ENCODE measurements at regions not wholly inside any gene's neighbourhood (a gene's known extent, or its start where the extent isn't known, plus 50 kb on each side); places are given as distances from the start of the nearest gene placed in this dataset.

DNA sequence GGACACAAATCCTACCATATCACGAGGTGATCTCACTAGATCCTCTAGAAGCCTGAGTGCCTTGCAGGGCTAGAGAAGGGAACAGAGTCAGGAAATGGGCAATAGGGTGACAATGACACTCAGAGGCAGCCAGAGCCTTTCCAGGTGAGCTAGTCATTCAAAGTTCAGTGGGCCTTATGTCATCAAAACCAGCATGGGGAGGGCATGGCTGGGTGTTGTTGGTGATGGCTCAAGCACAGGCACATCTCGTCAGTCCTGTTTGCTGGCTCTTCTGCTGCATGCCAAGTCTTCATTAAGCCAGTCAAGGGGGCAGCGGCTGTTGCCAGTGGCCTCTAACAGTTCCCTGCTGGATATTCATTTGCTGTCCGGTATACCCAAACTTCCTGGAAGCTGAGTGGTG, 99.6 kb upstream of the USP24 start:
- no peaks in the 10 kb centered on the region for H3K9me3 ChIP-seq
- H3K4me3 ChIP-seq: no peak overlapping the region
- intact Hi-C loops (cut with DNase I): no loop called here
- no peak for DNase-seq
- no peaks in the 10 kb centered on the region for H3K27me3 ChIP-seq
- TF ChIP-seq, protein P1, sequence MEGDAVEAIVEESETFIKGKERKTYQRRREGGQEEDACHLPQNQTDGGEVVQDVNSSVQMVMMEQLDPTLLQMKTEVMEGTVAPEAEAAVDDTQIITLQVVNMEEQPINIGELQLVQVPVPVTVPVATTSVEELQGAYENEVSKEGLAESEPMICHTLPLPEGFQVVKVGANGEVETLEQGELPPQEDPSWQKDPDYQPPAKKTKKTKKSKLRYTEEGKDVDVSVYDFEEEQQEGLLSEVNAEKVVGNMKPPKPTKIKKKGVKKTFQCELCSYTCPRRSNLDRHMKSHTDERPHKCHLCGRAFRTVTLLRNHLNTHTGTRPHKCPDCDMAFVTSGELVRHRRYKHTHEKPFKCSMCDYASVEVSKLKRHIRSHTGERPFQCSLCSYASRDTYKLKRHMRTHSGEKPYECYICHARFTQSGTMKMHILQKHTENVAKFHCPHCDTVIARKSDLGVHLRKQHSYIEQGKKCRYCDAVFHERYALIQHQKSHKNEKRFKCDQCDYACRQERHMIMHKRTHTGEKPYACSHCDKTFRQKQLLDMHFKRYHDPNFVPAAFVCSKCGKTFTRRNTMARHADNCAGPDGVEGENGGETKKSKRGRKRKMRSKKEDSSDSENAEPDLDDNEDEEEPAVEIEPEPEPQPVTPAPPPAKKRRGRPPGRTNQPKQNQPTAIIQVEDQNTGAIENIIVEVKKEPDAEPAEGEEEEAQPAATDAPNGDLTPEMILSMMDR (IDR thresholded peaks at IDR 0.05): no peak
- no peak for TF ChIP-seq EP300 (IDR thresholded peaks at IDR 0.05)
- no peak for TF ChIP-seq POLR2A (IDR thresholded peaks at IDR 0.05)
- WGBS, 3 donors: 82 to 97% (median 97%) methylated on average over 4 of the region's 4 CpGs
- no peaks in the 10 kb centered on the region for H3K36me3 ChIP-seq
- no peaks in the 10 kb centered on the region for H3K4me1 ChIP-seq (ENCODE audit: insufficient read depth)
- no peak overlapping the region for H3K27ac ChIP-seq

DNA sequence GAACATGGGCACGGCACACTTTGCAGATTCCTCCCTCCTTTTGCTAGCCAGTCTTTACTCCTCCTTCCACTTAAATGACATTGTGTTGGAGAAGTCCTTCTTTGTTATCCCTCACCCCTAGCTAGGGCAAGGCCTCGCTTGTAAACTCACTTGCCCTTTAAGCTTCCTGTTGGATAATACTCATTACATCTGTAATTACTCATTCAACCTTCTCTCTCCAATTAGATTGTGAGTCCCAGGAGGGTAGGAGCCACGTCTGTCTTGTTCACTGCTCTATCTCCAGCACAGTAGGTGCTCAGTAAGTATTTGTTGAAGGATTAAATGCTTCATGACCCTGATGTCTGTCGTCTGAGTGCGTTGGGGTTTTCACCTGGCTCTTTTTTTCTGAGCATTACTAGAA, 98.7 kb upstream of the USP24 start:
- TF ChIP-seq, protein P1 (IDR thresholded peaks at IDR 0.05): no peak
- no peak for TF ChIP-seq EP300 (IDR thresholded peaks at IDR 0.05)
- no peak for TF ChIP-seq POLR2A (IDR thresholded peaks at IDR 0.05)
- intact Hi-C loops (cut with DNase I): no loop called here
- Histone ChIP-seq H3K36me3 (no peaks in the 10 kb centered on the region), H3K4me1 (ENCODE audit: insufficient read depth) (no peaks in the 10 kb centered on the region), H3K4me3 (no peak overlapping the region), H3K27ac (no peak overlapping the region), H3K27me3 (no peaks in the 10 kb centered on the region), H3K9me3 (no peaks in the 10 kb centered on the region)
- 74 to 76% (median 75%) methylated on average over 5 of the region's 5 CpGs for WGBS, 3 donors
- DNase-seq: no peak

DNA sequence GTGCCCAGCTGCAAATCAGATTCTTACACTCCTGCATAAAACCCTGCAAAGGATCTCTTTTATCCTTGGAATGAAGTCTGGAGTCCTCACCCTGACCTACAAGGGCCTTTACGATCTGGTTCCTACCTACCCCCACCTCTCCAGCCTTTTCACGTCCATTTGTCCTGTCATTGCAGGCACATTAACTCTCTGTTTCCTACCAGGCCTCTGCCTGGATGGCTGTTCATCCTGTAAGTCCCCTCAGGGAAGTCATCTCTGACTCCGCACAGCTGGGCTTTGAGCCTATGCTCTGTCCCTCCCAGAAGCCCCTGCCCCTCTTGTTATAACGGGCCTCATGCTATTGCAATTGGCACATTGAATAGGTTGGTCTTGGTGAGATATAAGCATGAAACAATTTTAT, 96.8 kb upstream of the USP24 start:
- Histone ChIP-seq H3K27ac (no peak overlapping the region), H3K4me1 (ENCODE audit: insufficient read depth) (no peaks in the 10 kb centered on the region), H3K4me3 (no peak overlapping the region), H3K9me3 (no peaks in the 10 kb centered on the region), H3K27me3 (no peaks in the 10 kb centered on the region), H3K36me3 (no peaks in the 10 kb centered on the region)
- 84 to 87% (median 86%) methylated on average over 4 of the region's 4 CpGs for WGBS, 3 donors
- TF ChIP-seq EP300 (IDR thresholded peaks at IDR 0.05): no peak
- no peak for DNase-seq
- intact Hi-C loops (cut with DNase I): no loop called here

DNA sequence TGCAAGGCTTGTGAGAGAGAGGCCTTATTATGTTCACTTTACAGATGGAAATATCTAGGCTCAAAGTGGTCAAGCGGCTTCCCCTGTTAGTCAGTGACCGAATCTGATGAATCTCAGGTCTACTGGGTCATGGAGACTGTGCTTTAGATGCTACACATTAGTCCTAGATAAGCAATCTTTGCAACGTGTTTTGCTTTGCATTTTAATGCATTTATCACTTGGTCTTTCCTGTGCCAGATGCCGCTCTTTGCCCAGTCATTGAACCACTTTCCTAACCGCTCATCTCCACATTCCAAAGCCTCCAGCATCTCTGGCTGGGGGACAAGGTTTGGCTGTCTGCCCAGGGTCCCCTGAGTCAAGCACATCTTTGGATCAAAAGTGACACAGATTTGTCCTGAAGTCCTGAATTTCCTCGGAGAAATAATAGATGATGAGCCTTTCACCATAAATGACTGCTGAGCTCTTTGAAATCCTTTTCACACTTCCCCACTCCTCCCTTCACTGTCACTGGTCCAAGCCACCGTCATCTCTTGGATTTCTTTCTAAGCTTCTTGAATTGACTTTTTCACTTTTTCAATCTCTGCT, 96.0 kb upstream of the USP24 start:
- Histone ChIP-seq H3K27me3 (no peaks in the 10 kb centered on the region), H3K9me3 (no peaks in the 10 kb centered on the region), H3K4me1 (ENCODE audit: insufficient read depth) (no peaks in the 10 kb centered on the region), H3K36me3 (no peaks in the 10 kb centered on the region), H3K4me3 (no peak overlapping the region), H3K27ac (no peak overlapping the region)
- TF ChIP-seq EP300 (IDR thresholded peaks at IDR 0.05): no peak
- TF ChIP-seq POLR2A (IDR thresholded peaks at IDR 0.05): no peak
- intact Hi-C loops (cut with DNase I): no loop called here
- no peak for DNase-seq
- 62 to 72% (median 70%) methylated on average over 7 of the region's 7 CpGs for WGBS, 3 donors

DNA sequence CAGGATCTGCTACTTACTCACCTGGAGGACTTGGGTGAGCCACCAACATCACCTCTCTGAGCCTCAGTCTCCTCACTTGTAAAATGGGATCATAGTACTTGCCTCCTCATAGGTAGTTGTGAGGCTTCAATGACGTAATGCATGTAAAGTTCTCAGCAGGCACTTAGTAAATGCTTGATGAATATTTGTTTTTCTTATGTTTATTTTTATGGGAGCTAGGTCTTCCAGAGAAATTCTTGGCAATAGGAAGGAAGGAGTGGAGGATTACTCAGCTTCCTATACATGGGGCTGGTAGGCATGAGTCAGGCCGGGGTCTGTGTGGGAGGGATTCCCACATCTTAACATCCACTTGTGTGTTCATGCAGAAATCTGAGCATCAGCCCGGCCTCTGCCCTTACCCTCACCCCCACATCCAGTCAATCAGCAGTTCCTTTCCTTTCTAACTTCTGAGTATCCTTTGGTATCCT, 95.4 kb upstream of the USP24 start:
- 31 to 52% (median 38%) methylated on average over 3 of the region's 3 CpGs for WGBS, 3 donors
- Histone ChIP-seq H3K4me1 (ENCODE audit: insufficient read depth) (no peaks in the 10 kb centered on the region), H3K4me3 (no peak overlapping the region), H3K36me3 (no peaks in the 10 kb centered on the region), H3K27ac (no peak overlapping the region), H3K9me3 (no peaks in the 10 kb centered on the region), H3K27me3 (no peaks in the 10 kb centered on the region)
- intact Hi-C loops (cut with DNase I): no loop called here
- DNase-seq: no peak
- TF ChIP-seq EP300 (IDR thresholded peaks at IDR 0.05) (no peak), POLR2A (IDR thresholded peaks at IDR 0.05) (no peak)
- TF ChIP-seq, protein P1 (IDR thresholded peaks at IDR 0.05): no peak

Data from ovary (tissue), 7 donors.